Activated naive CD4-positive, alpha-beta T cell (primary cell): ENCODE measurements at regions not wholly inside any gene's neighbourhood (a gene's known extent, or its start where the extent isn't known, plus 50 kb on each side); places are given as distances from the start of the nearest gene placed in this dataset.

Experiments used
- DNase-seq, 4 experiments: peaks; one replicate each; lab custom pipeline; 2025; lab: John Stamatoyannopoulos, UW

GRCh38 chr9:88034964-88035363 is 60.6 kb upstream of the CDK20 start:
- DNase-seq: no peak

GRCh38 chr9:88033359-88033702 is 59.0 kb upstream of the CDK20 start:
- DNase-seq: no peak

GRCh38 chr9:88028338-88028737 is 54.0 kb upstream of the CDK20 start:
- no peak for DNase-seq

- DNase-seq: no peak
Measured at GRCh38 chr9:88026118-88026479, 51.8 kb upstream of the CDK20 start.

- no peak for DNase-seq
Measured at GRCh38 chr9:88025411-88026117, 51.2 kb upstream of the CDK20 start.

- DNase-seq: no peak
Measured at GRCh38 chr9:88024896-88025295, 50.6 kb upstream of the CDK20 start.
